ENCODE measurements at regions not wholly inside any gene's neighbourhood (a gene's known extent, or its start where the extent isn't known, plus 50 kb on each side); places are given as distances from the start of the nearest gene placed in this dataset.

DNA sequence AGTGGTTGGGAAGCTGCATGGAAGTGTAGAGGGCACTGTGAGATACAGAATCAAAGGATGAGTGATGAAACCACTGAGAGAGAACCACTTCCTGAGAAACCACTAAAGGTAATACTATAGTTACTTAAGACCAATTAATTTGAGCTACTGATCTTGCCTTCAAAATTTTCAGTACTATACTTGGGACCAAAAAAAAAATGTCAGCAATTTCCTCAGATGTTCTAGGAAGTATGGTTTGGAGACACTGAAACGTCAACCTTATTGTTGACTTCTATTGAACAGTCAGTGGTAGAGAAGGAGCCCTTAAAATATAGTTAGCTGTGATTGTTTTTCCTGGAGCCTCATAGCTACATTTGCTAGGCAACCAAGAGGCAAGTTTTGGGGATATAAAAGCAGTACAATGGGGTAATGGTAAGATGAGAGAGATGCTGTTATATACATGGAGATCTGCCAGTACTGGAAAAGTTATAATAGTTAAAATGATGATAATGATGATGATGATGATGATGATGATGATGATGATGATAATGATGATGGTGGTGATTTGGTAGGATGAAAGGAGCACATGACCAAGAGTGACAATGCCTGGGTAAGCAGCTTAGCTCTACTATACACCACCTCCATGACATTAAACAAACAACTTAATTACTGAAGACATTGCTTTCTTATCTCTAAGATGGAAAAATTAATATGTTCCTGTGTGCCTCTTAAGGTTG, 300.9 kb upstream of the G2E3 start:
- TF ChIP-seq, protein P1, sequence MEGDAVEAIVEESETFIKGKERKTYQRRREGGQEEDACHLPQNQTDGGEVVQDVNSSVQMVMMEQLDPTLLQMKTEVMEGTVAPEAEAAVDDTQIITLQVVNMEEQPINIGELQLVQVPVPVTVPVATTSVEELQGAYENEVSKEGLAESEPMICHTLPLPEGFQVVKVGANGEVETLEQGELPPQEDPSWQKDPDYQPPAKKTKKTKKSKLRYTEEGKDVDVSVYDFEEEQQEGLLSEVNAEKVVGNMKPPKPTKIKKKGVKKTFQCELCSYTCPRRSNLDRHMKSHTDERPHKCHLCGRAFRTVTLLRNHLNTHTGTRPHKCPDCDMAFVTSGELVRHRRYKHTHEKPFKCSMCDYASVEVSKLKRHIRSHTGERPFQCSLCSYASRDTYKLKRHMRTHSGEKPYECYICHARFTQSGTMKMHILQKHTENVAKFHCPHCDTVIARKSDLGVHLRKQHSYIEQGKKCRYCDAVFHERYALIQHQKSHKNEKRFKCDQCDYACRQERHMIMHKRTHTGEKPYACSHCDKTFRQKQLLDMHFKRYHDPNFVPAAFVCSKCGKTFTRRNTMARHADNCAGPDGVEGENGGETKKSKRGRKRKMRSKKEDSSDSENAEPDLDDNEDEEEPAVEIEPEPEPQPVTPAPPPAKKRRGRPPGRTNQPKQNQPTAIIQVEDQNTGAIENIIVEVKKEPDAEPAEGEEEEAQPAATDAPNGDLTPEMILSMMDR (IDR thresholded peaks at IDR 0.05; ENCODE audit: insufficient read depth, low read length), result no peak
- TF ChIP-seq, protein P2, sequence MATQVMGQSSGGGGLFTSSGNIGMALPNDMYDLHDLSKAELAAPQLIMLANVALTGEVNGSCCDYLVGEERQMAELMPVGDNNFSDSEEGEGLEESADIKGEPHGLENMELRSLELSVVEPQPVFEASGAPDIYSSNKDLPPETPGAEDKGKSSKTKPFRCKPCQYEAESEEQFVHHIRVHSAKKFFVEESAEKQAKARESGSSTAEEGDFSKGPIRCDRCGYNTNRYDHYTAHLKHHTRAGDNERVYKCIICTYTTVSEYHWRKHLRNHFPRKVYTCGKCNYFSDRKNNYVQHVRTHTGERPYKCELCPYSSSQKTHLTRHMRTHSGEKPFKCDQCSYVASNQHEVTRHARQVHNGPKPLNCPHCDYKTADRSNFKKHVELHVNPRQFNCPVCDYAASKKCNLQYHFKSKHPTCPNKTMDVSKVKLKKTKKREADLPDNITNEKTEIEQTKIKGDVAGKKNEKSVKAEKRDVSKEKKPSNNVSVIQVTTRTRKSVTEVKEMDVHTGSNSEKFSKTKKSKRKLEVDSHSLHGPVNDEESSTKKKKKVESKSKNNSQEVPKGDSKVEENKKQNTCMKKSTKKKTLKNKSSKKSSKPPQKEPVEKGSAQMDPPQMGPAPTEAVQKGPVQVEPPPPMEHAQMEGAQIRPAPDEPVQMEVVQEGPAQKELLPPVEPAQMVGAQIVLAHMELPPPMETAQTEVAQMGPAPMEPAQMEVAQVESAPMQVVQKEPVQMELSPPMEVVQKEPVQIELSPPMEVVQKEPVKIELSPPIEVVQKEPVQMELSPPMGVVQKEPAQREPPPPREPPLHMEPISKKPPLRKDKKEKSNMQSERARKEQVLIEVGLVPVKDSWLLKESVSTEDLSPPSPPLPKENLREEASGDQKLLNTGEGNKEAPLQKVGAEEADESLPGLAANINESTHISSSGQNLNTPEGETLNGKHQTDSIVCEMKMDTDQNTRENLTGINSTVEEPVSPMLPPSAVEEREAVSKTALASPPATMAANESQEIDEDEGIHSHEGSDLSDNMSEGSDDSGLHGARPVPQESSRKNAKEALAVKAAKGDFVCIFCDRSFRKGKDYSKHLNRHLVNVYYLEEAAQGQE (IDR thresholded peaks at IDR 0.05; ENCODE audit: insufficient replicate concordance, low read depth), result no peak
- TF ChIP-seq POLR2AphosphoS5 (IDR thresholded peaks at IDR 0.05; ENCODE audit: low read depth) (no peak), SPI1 (IDR thresholded peaks at IDR 0.05; ENCODE audit: borderline replicate concordance, low read depth) (no peak), GABPA (IDR thresholded peaks at IDR 0.05; ENCODE audit: low read depth) (no peak)

All from HL-60 (cell line).